NT2/D1 (cell line): ENCODE measurements at regions not wholly inside any gene's neighbourhood (a gene's known extent, or its start where the extent isn't known, plus 50 kb on each side); places are given as distances from the start of the nearest gene placed in this dataset.

ENCODE experiments used
- SUZ12 ChIP-seq: IDR thresholded peaks from 2 replicates; pipeline ENCODE4 v1.6.1; 2011; ENCODE audit not compliant: insufficient read length, insufficient read depth; ENCODE audit errors: extremely low read depth
- YY1 ChIP-seq: IDR thresholded peaks from 2 replicates; pipeline ENCODE4 v1.6.1; 2011; ENCODE audit not compliant: insufficient read length, insufficient read depth

GRCh38 chr11:112348480-112349029, 87.9 kb upstream of the PLET1 start:
- TF ChIP-seq YY1 (no peak), SUZ12 (no peak)
